ENCODE measurements at regions not wholly inside any gene's neighbourhood (a gene's known extent, or its start where the extent isn't known, plus 50 kb on each side); places are given as distances from the start of the nearest gene placed in this dataset.
"Not testable (repeated sequence)": the region's sequence is repeated elsewhere in the genome, so short reads cannot be mapped to it uniquely, and the experiment has no call there.

DNA sequence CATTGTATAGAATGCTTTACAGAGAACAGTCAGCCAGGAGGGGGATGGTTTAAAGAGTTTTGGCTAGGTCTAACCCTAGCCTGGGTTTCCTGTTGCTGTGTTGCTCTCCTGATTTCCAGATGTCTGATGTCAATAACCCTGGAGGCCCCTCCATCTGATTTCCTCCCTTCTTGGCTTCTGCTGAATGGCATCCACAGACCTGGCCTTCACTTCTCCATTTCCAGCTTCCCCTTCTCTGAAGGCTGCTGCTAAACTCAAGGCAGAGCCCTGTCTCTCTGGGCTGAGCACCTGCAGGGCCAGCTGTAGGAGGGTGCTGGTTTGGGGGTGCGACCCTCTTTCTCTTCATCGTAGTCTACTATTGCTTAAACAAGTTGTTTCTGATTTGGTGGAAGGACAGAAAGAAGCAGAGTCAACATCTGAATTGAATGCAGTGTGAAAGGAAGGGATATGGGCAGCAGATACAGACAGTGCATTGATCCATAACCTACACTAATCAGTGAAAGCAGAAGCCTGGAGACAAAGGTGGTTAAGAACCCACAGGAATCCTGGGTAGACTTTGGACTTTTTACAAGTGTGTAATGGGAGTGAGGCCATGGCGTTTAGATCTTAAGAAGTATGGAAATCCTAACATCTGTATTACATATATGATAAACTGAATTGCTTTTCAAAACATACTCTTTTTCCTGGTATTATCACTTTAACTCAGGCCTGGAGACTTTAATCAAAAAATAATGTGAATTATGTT is 153.6 kb downstream of the HRH4 start:
- no peak overlapping the region for H3K4me3 Mint-ChIP-seq
- H3K27me3 Mint-ChIP-seq, result no peaks in the 10 kb centered on the region
- H3K27ac Mint-ChIP-seq, result no peak overlapping the region
- H3K36me3 Mint-ChIP-seq, result no peaks in the 10 kb centered on the region
- no peak for DNase-seq
- H3K4me1 Mint-ChIP-seq, result no peaks in the 10 kb centered on the region
- H3K9me3 Mint-ChIP-seq (ENCODE audit: low read depth), result no peaks in the 10 kb centered on the region
- ATAC-seq, result no peak
- CTCF ChIA-PET, result interaction anchor here (0.6 kb wide), 1 partner anchor 9 kb away, joined by 3 read pairs; no protein-coding TSS in a partner anchor

DNA sequence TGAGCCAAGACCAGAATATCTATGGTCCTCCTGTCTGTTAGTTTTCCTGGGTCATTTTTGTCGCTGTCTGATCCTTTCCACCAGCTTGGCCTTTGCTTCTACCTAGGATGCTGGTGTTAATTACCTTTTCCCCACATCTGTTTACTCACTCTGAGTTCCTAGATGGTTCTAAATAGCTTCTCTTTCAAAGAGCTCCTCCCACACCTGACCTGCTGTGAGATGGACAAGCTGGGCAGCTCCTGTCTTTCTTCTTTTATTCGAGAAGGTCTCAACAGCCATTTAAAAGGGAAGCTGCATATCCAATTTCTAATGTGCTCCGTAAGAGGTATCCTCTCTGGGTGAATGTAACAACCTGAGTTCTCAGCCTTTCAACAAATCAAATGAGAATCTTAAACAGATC is 156.2 kb downstream of the HRH4 start:
- Mint-ChIP-seq H3K4me3 (no peak overlapping the region), H3K36me3 (no peaks in the 10 kb centered on the region), H3K4me1 (no peaks in the 10 kb centered on the region), H3K27ac (no peak overlapping the region), H3K9me3 (ENCODE audit: low read depth) (no peaks in the 10 kb centered on the region), H3K27me3 (no peaks in the 10 kb centered on the region)
- CTCF ChIA-PET, result no interaction called here
- no peak for ATAC-seq
- no peak for DNase-seq

DNA sequence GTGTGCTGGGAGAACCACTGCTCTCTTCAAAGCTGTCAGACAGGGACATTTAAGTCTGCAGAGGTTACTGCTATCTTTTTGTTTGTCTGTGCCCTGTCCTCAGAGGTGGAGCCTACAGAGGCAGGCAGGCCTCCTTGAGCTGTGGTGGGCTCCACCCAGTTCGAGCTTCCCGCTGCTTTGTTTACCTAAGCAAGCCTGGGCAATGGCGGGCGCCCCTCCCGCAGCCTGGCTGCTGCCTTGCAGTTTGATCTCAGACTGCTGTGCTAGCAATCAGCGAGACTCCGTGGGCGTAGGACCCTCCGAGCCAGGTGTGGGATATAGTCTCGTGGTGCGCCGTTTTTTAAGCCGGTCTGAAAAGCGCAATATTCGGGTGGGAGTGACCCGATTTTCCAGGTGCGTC is 164.0 kb downstream of the HRH4 start:
- ATAC-seq; H3K4me1 Mint-ChIP-seq; H3K4me3 Mint-ChIP-seq; H3K9me3 Mint-ChIP-seq (ENCODE audit: low read depth); H3K27ac Mint-ChIP-seq; H3K36me3 Mint-ChIP-seq; H3K27me3 Mint-ChIP-seq; CTCF ChIA-PET; DNase-seq: not testable (repeated sequence)

DNA sequence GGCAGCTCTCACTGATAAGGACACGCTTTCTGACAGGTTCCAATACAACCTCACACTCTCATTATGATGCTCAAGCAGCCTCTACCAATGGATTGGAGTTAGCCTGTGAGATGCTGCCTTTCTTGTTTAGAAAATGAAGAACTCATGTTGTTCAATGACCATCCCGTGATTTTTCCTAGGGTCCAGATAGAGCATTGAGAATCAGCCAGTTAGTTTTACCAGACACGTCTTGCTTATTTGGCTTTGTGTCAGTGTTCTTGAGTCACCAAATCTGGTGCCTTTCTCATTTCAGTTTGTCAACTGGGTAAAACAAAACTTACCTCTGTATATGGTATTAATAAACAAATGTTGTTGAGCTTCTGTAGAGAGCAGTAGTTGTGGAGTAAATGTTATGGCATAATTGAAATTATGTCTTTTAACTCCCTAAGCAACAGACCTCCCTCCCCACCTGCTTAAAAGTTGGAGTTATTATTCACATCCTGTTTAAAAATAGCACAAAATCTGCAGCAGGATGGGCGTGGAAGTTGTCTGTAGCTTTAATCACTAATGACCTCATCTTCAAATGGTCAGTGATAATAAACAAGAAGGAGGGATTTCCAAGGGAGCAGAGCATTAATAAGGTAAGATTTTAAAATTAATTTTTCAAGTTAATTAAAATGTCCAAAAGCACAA is 167.3 kb downstream of the HRH4 start:
- ATAC-seq (no peak), DNase-seq (no peak)
- no peaks in the 10 kb centered on the region for H3K36me3 Mint-ChIP-seq
- H3K9me3 Mint-ChIP-seq (ENCODE audit: low read depth), result no peaks in the 10 kb centered on the region
- H3K27me3 Mint-ChIP-seq, result no peaks in the 10 kb centered on the region
- CTCF ChIA-PET, result no interaction called here
- no peak overlapping the region for H3K4me3 Mint-ChIP-seq
- H3K27ac Mint-ChIP-seq, result no peak overlapping the region
- no peaks in the 10 kb centered on the region for H3K4me1 Mint-ChIP-seq

DNA sequence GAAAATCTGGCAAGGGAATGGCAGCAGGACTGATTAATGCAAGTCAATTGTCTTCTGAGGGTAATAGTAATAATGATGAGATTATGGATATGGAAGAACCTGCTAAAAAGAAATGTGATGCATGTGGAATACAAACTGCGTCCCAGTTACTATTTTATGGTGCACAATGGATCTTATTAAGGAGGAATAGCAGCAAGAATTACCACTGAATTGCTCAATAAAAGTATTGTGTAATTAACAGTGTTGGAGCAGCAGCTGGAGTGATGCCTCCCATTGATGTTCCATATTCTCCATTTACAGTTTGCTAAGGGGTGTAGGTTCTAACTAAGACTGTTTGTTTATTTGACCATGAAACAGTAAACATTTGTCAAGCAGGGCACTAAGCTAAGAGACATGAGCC is 167.9 kb downstream of the HRH4 start:
- Mint-ChIP-seq H3K4me1 (no peaks in the 10 kb centered on the region), H3K36me3 (no peaks in the 10 kb centered on the region), H3K4me3 (no peak overlapping the region), H3K9me3 (ENCODE audit: low read depth) (no peaks in the 10 kb centered on the region), H3K27ac (no peak overlapping the region), H3K27me3 (no peaks in the 10 kb centered on the region)
- CTCF ChIA-PET, result no interaction called here
- DNase-seq, result no peak
- ATAC-seq, result no peak

DNA sequence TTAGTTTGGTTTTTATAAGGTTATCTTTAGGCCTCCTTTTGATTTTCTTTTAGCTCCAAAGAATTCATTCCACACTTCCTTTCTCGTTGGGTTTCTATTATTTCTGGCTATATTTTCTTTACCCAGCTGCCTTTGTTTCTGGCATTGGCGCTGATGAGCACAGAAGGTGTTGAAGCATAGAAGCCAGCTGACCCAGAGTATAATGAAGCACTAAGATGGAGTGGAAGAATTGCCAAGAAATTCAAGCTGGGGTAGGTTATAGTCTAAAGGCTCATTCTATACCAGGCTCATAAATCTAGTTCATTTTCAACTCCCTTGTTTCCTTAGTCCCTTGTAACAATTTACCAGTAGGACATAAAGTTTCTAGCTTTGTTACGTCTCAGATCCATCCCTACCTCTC is 169.5 kb downstream of the HRH4 start:
- H3K36me3 Mint-ChIP-seq, result no peaks in the 10 kb centered on the region
- no peak overlapping the region for H3K4me3 Mint-ChIP-seq
- H3K27ac Mint-ChIP-seq, result no peak overlapping the region
- H3K9me3 Mint-ChIP-seq (ENCODE audit: low read depth), result no peaks in the 10 kb centered on the region
- H3K27me3 Mint-ChIP-seq, result no peaks in the 10 kb centered on the region
- CTCF ChIA-PET, result interaction anchor here (1.0 kb wide), 1 partner anchor 97 kb away, joined by 4 read pairs; no protein-coding TSS in a partner anchor
- no peak for DNase-seq
- H3K4me1 Mint-ChIP-seq, result no peaks in the 10 kb centered on the region
- no peak for ATAC-seq

DNA sequence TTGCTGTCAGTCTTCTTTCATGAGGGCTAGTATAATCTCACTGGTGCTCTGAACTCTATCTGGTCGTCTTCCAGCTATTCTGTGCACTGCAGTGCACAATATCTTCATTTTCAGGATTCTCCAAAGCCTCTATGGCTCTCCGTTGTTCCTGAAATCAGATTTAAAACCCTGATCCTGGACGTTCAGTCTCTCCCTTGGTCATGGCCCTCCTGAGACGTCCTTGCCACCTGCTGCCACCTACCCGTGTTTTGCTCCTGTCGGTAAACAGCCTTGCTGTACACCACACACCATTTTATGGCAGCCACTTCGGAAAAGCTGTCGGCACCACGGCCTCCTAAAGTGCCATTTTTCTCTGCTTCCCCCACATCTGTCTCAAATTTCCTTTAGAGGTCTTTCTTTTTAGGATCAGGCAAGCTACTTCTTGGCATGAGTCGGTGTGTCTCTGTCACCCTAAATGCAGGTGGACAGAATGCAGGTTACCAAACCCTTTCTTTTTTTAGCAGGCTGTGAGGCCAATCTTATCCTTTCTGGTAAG is 170.0 kb downstream of the HRH4 start:
- Mint-ChIP-seq H3K4me3 (no peak overlapping the region), H3K9me3 (ENCODE audit: low read depth) (no peaks in the 10 kb centered on the region), H3K27me3 (no peaks in the 10 kb centered on the region), H3K4me1 (no peaks in the 10 kb centered on the region), H3K27ac (no peak overlapping the region), H3K36me3 (no peaks in the 10 kb centered on the region)
- DNase-seq, result no peak
- CTCF ChIA-PET, result interaction anchor here (1.0 kb wide), 1 partner anchor 96 kb away, joined by 4 read pairs; no protein-coding TSS in a partner anchor
- no peak for ATAC-seq

DNA sequence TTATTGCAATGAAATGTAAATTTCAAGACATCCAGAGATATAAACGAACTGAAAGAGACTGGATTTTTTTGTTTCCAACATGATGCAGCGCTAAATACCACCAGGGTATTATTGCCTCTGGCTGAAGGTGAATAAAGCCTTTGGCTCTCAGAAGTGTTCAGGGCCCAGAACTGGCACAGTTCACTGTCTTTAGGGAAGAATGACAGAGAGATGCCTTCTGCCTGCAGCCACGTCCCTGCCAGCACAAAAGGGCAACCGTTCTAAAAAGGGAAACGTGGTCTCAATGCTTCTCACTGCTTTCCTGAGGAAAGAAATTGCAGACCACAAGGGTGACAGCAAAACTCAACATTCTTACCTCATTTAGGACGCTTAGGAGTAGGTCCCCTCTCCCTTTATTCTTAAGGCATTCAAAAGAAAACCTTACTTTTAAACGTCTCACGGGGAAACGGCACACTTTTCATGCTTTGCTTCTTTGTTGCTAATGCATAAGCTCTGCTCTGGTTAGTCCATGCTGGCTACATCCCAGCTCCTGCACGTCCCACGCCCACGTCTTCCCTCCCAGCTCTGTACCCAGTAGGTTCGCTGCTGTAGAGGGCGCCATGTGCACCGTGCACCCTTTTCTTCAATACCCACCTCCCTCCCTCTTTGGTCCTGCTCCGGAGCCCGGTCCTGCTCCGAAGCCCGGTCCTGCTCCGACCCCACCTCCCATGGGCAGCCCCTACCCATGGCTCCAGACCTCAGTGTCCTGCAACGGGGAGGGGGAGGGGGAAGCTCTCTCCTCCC is 171.0 kb downstream of the HRH4 start:
- ATAC-seq, result no peak
- CTCF ChIA-PET, result no interaction called here
- Mint-ChIP-seq H3K4me1 (no peaks in the 10 kb centered on the region), H3K27ac (no peak overlapping the region), H3K4me3 (no peak overlapping the region), H3K9me3 (ENCODE audit: low read depth) (no peaks in the 10 kb centered on the region), H3K36me3 (no peaks in the 10 kb centered on the region), H3K27me3 (no peaks in the 10 kb centered on the region)
- DNase-seq, result no peak

DNA sequence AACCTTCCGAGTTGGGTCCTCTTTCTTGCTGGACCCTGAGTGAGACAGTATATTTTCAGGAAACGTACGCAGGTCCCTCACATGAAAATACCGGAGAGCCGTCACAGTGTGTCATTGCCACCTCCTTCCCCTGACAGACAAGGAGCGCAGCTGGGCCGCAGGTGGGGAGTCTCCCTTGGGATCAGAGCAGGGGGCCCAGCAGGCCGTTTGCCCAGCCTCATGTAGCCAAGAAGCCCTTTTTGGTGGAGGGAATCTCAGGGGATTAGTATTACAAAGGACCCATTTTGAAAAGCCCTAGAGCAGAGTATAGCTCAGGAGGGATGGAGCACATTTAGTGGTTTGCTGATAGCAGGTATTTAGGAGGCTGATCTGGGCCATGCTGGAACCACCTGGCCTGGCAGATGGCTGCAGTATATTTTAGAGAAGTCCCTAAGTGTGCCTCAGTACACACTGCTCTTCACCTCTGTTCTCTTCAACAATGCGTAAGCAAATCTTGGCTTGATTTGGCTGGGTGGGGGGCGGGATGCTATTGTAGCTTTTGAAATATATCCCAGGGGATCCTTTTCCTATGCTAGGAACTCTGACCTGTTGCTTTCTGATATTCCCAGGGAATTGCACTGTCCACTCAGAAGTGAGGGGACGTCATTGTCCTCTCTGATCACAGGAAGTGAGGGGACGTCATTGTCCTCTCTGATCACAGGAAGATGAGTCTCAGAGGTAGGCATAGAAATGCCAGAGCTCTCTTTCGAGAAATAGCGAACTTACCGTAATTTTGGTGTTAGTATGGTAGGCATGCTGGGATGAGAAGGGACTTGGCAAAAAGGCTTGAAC is 171.9 kb downstream of the HRH4 start:
- no peaks in the 10 kb centered on the region for H3K27me3 Mint-ChIP-seq
- H3K36me3 Mint-ChIP-seq, result no peaks in the 10 kb centered on the region
- ATAC-seq, result no peak
- no peaks in the 10 kb centered on the region for H3K4me1 Mint-ChIP-seq
- no peak for DNase-seq
- H3K27ac Mint-ChIP-seq, result no peak overlapping the region
- H3K9me3 Mint-ChIP-seq (ENCODE audit: low read depth), result no peaks in the 10 kb centered on the region
- CTCF ChIA-PET, result no interaction called here
- H3K4me3 Mint-ChIP-seq, result no peak overlapping the region

DNA sequence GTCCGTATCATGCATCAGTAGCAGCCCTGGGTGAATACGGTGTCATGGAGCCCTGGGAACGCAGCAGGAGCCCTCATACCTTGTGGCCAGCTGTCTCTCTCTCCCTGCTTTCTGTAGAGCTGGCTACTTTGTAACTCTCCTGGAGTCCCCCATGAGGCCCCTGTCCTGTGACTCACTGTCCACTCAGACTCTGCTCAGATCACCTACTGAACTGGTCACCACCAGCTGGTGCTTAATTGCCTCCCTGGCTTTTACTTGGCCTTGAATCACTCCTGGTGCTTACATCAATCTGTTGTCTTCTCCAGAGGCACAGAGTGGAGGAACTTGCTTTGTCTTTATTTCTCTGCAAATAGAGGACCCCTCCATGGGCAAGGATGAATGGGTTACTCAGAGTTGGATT is 172.7 kb downstream of the HRH4 start:
- H3K27me3 Mint-ChIP-seq, result no peaks in the 10 kb centered on the region
- no peaks in the 10 kb centered on the region for H3K36me3 Mint-ChIP-seq
- H3K9me3 Mint-ChIP-seq (ENCODE audit: low read depth), result no peaks in the 10 kb centered on the region
- CTCF ChIA-PET, result no interaction called here
- no peaks in the 10 kb centered on the region for H3K4me1 Mint-ChIP-seq
- ATAC-seq (no peak), DNase-seq (no peak)
- no peak overlapping the region for H3K4me3 Mint-ChIP-seq
- H3K27ac Mint-ChIP-seq, result no peak overlapping the region

DNA sequence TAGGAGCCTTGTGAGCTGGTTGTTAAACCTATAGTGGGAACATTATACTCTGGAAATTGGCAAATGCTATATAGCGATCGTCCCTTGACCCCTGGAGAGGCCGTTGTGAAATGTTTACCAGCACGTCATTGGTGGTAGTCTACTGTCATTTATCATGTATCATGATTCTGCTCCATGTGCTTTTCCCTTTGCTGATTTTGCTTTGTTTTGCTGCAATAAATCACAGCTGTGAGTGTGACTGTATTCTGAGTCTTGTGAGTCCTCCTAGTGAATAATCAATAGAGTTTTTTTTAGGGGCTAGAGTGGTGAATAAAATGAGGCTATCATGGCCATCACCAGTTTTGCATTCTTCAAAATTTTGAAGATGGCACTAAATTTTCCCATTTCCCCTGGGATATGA is 189.1 kb downstream of the HRH4 start:
- H3K36me3 Mint-ChIP-seq, result no peaks in the 10 kb centered on the region
- no peak overlapping the region for H3K27ac Mint-ChIP-seq
- H3K27me3 Mint-ChIP-seq, result no peaks in the 10 kb centered on the region
- CTCF ChIA-PET, result no interaction called here
- H3K4me3 Mint-ChIP-seq, result no peak overlapping the region
- H3K9me3 Mint-ChIP-seq (ENCODE audit: low read depth), result no peaks in the 10 kb centered on the region
- DNase-seq (no peak), ATAC-seq (no peak)
- no peaks in the 10 kb centered on the region for H3K4me1 Mint-ChIP-seq

DNA sequence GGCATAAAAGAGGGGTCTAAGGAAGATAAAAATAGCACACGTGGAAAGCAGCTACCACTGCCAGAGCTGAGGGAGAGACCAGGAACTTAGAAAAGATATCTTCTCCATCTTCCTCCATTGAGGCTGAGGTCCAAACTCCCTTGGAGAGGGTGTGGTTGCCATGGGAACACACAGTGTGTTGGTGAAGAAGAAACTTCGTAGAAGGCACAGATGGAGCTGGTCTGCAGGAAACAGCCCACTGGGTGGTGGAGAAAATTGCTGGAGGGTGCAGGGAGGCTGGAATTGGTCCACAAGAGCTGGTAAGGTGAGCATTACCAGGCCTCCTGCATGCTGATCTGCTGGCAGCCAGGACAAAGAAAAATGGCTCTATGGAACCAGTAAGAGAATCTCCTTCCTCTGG is 191.0 kb downstream of the HRH4 start:
- no peak overlapping the region for H3K27ac Mint-ChIP-seq
- CTCF ChIA-PET, result no interaction called here
- no peaks in the 10 kb centered on the region for H3K36me3 Mint-ChIP-seq
- ATAC-seq (no peak), DNase-seq (no peak)
- no peak overlapping the region for H3K4me3 Mint-ChIP-seq
- H3K9me3 Mint-ChIP-seq (ENCODE audit: low read depth), result no peaks in the 10 kb centered on the region
- no peaks in the 10 kb centered on the region for H3K4me1 Mint-ChIP-seq
- H3K27me3 Mint-ChIP-seq, result no peaks in the 10 kb centered on the region

DNA sequence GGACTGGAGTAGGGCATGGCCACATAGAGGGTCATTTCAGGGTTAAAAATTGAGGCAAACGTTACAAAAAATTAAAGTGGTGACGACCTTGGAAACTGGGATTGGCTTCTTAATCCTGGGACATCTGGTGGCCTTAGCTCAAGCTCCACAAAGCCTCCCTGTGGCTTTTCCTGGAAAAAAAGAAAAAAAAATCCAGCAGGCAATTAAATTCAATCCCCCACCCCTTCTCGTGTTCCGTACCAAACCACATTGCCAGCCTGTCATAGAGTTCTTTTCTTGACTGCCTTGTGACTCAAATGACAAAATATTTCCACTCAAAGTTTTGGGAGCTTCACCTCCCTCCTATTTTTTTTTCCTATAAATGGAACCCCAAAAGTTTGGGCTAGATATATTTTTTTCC is 195.6 kb downstream of the HRH4 start:
- DNase-seq, result no peak
- no peaks in the 10 kb centered on the region for H3K36me3 Mint-ChIP-seq
- no peak overlapping the region for H3K27ac Mint-ChIP-seq
- ATAC-seq, result no peak
- no peak overlapping the region for H3K4me3 Mint-ChIP-seq
- peaks cover 13% of the 10 kb centered on the region for H3K4me1 Mint-ChIP-seq
- CTCF ChIA-PET, result no interaction called here
- no peaks in the 10 kb centered on the region for H3K9me3 Mint-ChIP-seq (ENCODE audit: low read depth)
- peaks cover 11% of the 10 kb centered on the region for H3K27me3 Mint-ChIP-seq

All from activated CD8-positive, alpha-beta memory T cell treated with anti-CD3 and anti-CD28 coated beads, Interleukin-2, amount 10 ng/mL, durations not matched to agents 7 days and 5 days (primary cell).